Muscle of back (tissue), 3 donors: ENCODE measurements at regions not wholly inside any gene's neighbourhood (a gene's known extent, or its start where the extent isn't known, plus 50 kb on each side); places are given as distances from the start of the nearest gene placed in this dataset.

Experiments used
- DNase-seq, 3 donors: peaks; one replicate each; pipeline versions ENCODE4 v3.0.0 to v3.0.0-alpha.2; 2013

GRCh38 chr4:58935332-58935731 is 1825.1 kb upstream of the IGFBP7 start:
- no peak for DNase-seq

GRCh38 chr4:58936436-58936835 is 1826.3 kb upstream of the IGFBP7 start:
- no peak for DNase-seq

GRCh38 chr4:58940167-58940566 is 1830.0 kb upstream of the IGFBP7 start:
- DNase-seq, result no peak

- DNase-seq, result no peak
These were observed 1831.1 kb upstream of the IGFBP7 start for GRCh38 chr4:58941286-58941685.

GRCh38 chr4:58953575-58953974 is 1843.4 kb upstream of the IGFBP7 start:
- DNase-seq, result no peak

- peak in 2 of 3 donors; percentile 11 to 38 for DNase-seq
These were observed 1847.5 kb upstream of the IGFBP7 start for GRCh38 chr4:58957711-58958110.

GRCh38 chr4:58961283-58961682 is 1851.1 kb upstream of the IGFBP7 start:
- no peak for DNase-seq

- no peak for DNase-seq
These were observed 1851.7 kb upstream of the IGFBP7 start for GRCh38 chr4:58961925-58962324.

GRCh38 chr4:58962424-58962823 is 1852.2 kb upstream of the IGFBP7 start:
- DNase-seq, result no peak

- DNase-seq, result no peak
These were observed 1871.6 kb upstream of the IGFBP7 start for GRCh38 chr4:58981828-58982227.

- no peak for DNase-seq
These were observed 1873.7 kb upstream of the IGFBP7 start for GRCh38 chr4:58983887-58984286.

GRCh38 chr4:59002148-59002547 is 1892.0 kb upstream of the IGFBP7 start:
- DNase-seq, result no peak

- no peak for DNase-seq
These were observed 1914.1 kb upstream of the IGFBP7 start for GRCh38 chr4:59024257-59024656.

- DNase-seq, result no peak
These were observed 1927.6 kb upstream of the IGFBP7 start for GRCh38 chr4:59037812-59038211.

- DNase-seq, result no peak
These were observed 1928.9 kb upstream of the IGFBP7 start for GRCh38 chr4:59039046-59039445.

- no peak for DNase-seq
These were observed 1934.2 kb upstream of the IGFBP7 start for GRCh38 chr4:59044286-59044900.

GRCh38 chr4:59054086-59054485 is 1943.9 kb upstream of the IGFBP7 start:
- DNase-seq, result no peak

GRCh38 chr4:59057804-59058203 is 1947.6 kb upstream of the IGFBP7 start:
- DNase-seq, result no peak

- DNase-seq, result no peak
These were observed 1948.4 kb upstream of the IGFBP7 start for GRCh38 chr4:59058543-59058942.

- DNase-seq, result no peak
These were observed 1950.0 kb upstream of the IGFBP7 start for GRCh38 chr4:59060002-59060846.

GRCh38 chr4:59060895-59061294 is 1950.7 kb upstream of the IGFBP7 start:
- no peak for DNase-seq

- no peak for DNase-seq
These were observed 1953.0 kb upstream of the IGFBP7 start for GRCh38 chr4:59063015-59063720.
